MM.1S (cell line): ENCODE measurements at regions not wholly inside any gene's neighbourhood (a gene's known extent, or its start where the extent isn't known, plus 50 kb on each side); places are given as distances from the start of the nearest gene placed in this dataset.

Experiments used
- DNase-seq: peaks from one replicate; pipeline ENCODE4 v3.0.0-alpha.2; 2015
- H2AFZ ChIP-seq: fragments of 300-600 bp; sonication (generic); 2 replicates; pipeline ENCODE4 v1.6.0; 2016; ENCODE audit warnings: antibody characterized with exemption, low read length
- H3F3A ChIP-seq: fragments of 300-600 bp; sonication (generic); 2 replicates; pipeline ENCODE4 v1.6.1; 2016; ENCODE audit warnings: mild to moderate bottlenecking, antibody characterized with exemption, low read length, moderate library complexity, mixed read lengths; ENCODE audit not compliant: insufficient read depth
- H3K27ac ChIP-seq: fragments of 300-600 bp; sonication (generic); 2 replicates; pipeline ENCODE4 v1.5.1; 2016; ENCODE audit warnings: mild to moderate bottlenecking, low read length
- H3K27me3 ChIP-seq: fragments of 300-600 bp; sonication (generic); replicated peaks from 2 replicates; pipeline ENCODE4 v1.6.0; 2016; ENCODE audit warnings: low read length; ENCODE audit not compliant: insufficient read depth
- H3K36me3 ChIP-seq: fragments of 300-600 bp; sonication (generic); replicated peaks from 2 replicates; pipeline ENCODE4 v1.6.1; 2016; ENCODE audit warnings: mild to moderate bottlenecking, low read length, mixed read lengths; ENCODE audit not compliant: insufficient read depth
- H3K4me1 ChIP-seq: fragments of 300-600 bp; sonication (generic); 2 replicates; pipeline ENCODE4 v1.6.1; 2016; ENCODE audit warnings: low read length, mixed read lengths
- H3K4me2 ChIP-seq: fragments of 300-600 bp; sonication (generic); 2 replicates; pipeline ENCODE4 v1.6.0; 2016; ENCODE audit warnings: low read depth, low read length
- H3K4me3 ChIP-seq: fragments of 300-600 bp; sonication (generic); 2 replicates; pipeline ENCODE4 v1.5.1; 2016; ENCODE audit warnings: low read length, mixed read lengths
- H3K79me2 ChIP-seq: fragments of 300-600 bp; sonication (generic); 2 replicates; pipeline ENCODE4 v1.6.1; 2016; ENCODE audit warnings: mixed run types, low read length, mixed read lengths
- H3K9ac ChIP-seq: fragments of 300-600 bp; sonication (generic); 2 replicates; pipeline ENCODE4 v1.6.1; 2016; ENCODE audit warnings: low read length, mixed read lengths
- H3K9me2 ChIP-seq: fragments of 300-600 bp; sonication (generic); replicated peaks from 2 replicates; pipeline ENCODE4 v1.6.1; 2016; ENCODE audit warnings: mild to moderate bottlenecking, low read length, mixed read lengths; ENCODE audit not compliant: insufficient read depth
- H3K9me3 ChIP-seq: fragments of 300-600 bp; sonication (generic); replicated peaks from 2 replicates; pipeline ENCODE4 v1.6.1; 2016; ENCODE audit warnings: mild to moderate bottlenecking, low read length, mixed read lengths; ENCODE audit not compliant: insufficient read depth
- H4K20me1 ChIP-seq: fragments of 300-600 bp; sonication (generic); 2 replicates; pipeline ENCODE4 v1.6.1; 2016; ENCODE audit warnings: mild to moderate bottlenecking, low read length, moderate library complexity, mixed read lengths; ENCODE audit not compliant: insufficient read depth
- CTCF ChIP-seq: fragments of 300-600 bp; sonication (generic); IDR thresholded peaks from 2 replicates; pipeline ENCODE4 v1.5.1; 2016; ENCODE audit warnings: antibody characterized with exemption, low read length, mixed read lengths
- EZH2 ChIP-seq: fragments of 300-600 bp; sonication (generic); optimal IDR thresholded peaks from 2 replicates; pipeline ENCODE3; 2017; ENCODE audit warnings: low read depth, mild to moderate bottlenecking, antibody characterized with exemption, low read length, mixed read lengths
- EZH2phosphoT487 ChIP-seq: fragments of 300-600 bp; sonication (generic); IDR thresholded peaks from 2 replicates; pipeline ENCODE4 v1.6.1; 2018; ENCODE audit warnings: antibody characterized with exemption, low read length

- Histone ChIP-seq H3K4me2 (no peak overlapping the region), H3F3A (no peaks in the 10 kb centered on the region), H3K27ac (no peak overlapping the region), H4K20me1 (no peaks in the 10 kb centered on the region), H2AFZ (no peak overlapping the region), H3K27me3 (no peaks in the 10 kb centered on the region), H3K9ac (no peak overlapping the region), H3K36me3 (no peaks in the 10 kb centered on the region), H3K79me2 (no peaks in the 10 kb centered on the region), H3K9me3 (no peaks in the 10 kb centered on the region), H3K4me3 (no peak overlapping the region), H3K9me2 (no peaks in the 10 kb centered on the region), H3K4me1 (no peaks in the 10 kb centered on the region)
- TF ChIP-seq EZH2 (no peak), CTCF (no peak), EZH2phosphoT487 (no peak)
- no peak for DNase-seq
Observed at GRCh38 chr14:48526307-48526706, 850.9 kb upstream of the MDGA2 start.

- no peaks in the 10 kb centered on the region for H3K9me3 ChIP-seq
- no peak overlapping the region for H3K4me2 ChIP-seq
- H3K36me3 ChIP-seq: no peaks in the 10 kb centered on the region
- no peaks in the 10 kb centered on the region for H3K27me3 ChIP-seq
- no peaks in the 10 kb centered on the region for H3K79me2 ChIP-seq
- no peaks in the 10 kb centered on the region for H3F3A ChIP-seq
- DNase-seq: no peak
- H3K27ac ChIP-seq: no peak overlapping the region
- no peak overlapping the region for H3K9ac ChIP-seq
- H3K9me2 ChIP-seq: no peaks in the 10 kb centered on the region
- no peaks in the 10 kb centered on the region for H3K4me1 ChIP-seq
- H2AFZ ChIP-seq: no peak overlapping the region
- TF ChIP-seq EZH2phosphoT487: no peak
- no peak for TF ChIP-seq CTCF
- no peak for TF ChIP-seq EZH2
- no peak overlapping the region for H3K4me3 ChIP-seq
- H4K20me1 ChIP-seq: no peaks in the 10 kb centered on the region
Observed at GRCh38 chr14:48504921-48505320, 829.5 kb upstream of the MDGA2 start.

GRCh38 chr14:48490756-48491155 is 815.4 kb upstream of the MDGA2 start:
- TF ChIP-seq EZH2phosphoT487 (no peak), CTCF (no peak)

More at GRCh38 chr14:48490756-48491155, 815.4 kb upstream of the MDGA2 start:
- Histone ChIP-seq H3K4me1 (no peaks in the 10 kb centered on the region), H3F3A (no peaks in the 10 kb centered on the region), H3K36me3 (no peaks in the 10 kb centered on the region), H3K4me3 (no peak overlapping the region), H2AFZ (no peak overlapping the region), H3K27ac (no peak overlapping the region), H4K20me1 (no peaks in the 10 kb centered on the region), H3K79me2 (no peaks in the 10 kb centered on the region), H3K9me2 (no peaks in the 10 kb centered on the region), H3K4me2 (no peak overlapping the region), H3K9me3 (no peaks in the 10 kb centered on the region), H3K9ac (no peak overlapping the region), H3K27me3 (no peaks in the 10 kb centered on the region)
- no peak for DNase-seq
